WTC11 (cell line): ENCODE measurements at regions not wholly inside any gene's neighbourhood (a gene's known extent, or its start where the extent isn't known, plus 50 kb on each side); places are given as distances from the start of the nearest gene placed in this dataset.

Experiments
- ATF3 ChIP-seq: sonication (generic); formaldehyde crosslinking; conservative IDR thresholded peaks from 2 replicates; pipeline ENCODE4 v1.8.1; 2022; ENCODE audit warnings: mild to moderate bottlenecking, missing genetic modification reagents
- CTCF ChIP-seq: fragments of 200-600 bp; IDR thresholded peaks from 2 replicates; pipeline ENCODE4 v1.8.0; 2022; ENCODE audit warnings: antibody characterized with exemption
- E2F4 ChIP-seq: sonication (generic); formaldehyde crosslinking; IDR thresholded peaks from 2 replicates; pipeline ENCODE4 v1.8.1; 2022; ENCODE audit warnings: low read depth, mild to moderate bottlenecking, moderate library complexity, missing genetic modification reagents, borderline replicate concordance
- ESRRA ChIP-seq: sonication (generic); formaldehyde crosslinking; IDR thresholded peaks from 2 replicates; pipeline ENCODE4 v1.8.1; 2022; ENCODE audit warnings: mild to moderate bottlenecking, missing genetic modification reagents, borderline replicate concordance

GRCh38 chr15:77535845-77536244, 96.9 kb downstream of the LINGO1 start:
- no peak for TF ChIP-seq ESRRA (CRISPR knock-in tag)
- TF ChIP-seq CTCF = no peak
- TF ChIP-seq ATF3 (CRISPR knock-in tag) = no peak
- TF ChIP-seq E2F4 (CRISPR knock-in tag) = no peak
